PC-9 (cell line): ENCODE measurements at regions not wholly inside any gene's neighbourhood (a gene's known extent, or its start where the extent isn't known, plus 50 kb on each side); places are given as distances from the start of the nearest gene placed in this dataset.

Experiments
- BruUV-seq: library from RNA; stranded (reverse); fragments of 400-500 nt; replicated peaks from 2 replicates; lab custom pipeline; 2021; lab: Mats Ljungman, UMichigan
- CTCF ChIA-PET: fragments of 300-600 bp; sonication (Branson Sonifier 250); formaldehyde crosslinking; loops from one replicate; lab custom pipeline; 2022; ENCODE audit warnings: antibody characterized with exemption; lab: Charles Lee
- POLR2A ChIA-PET: fragments of 300-600 bp; sonication (Branson Sonifier 250); formaldehyde crosslinking; loops from one replicate; lab custom pipeline; 2022; ENCODE audit warnings: antibody characterized with exemption; ENCODE audit not compliant: unreplicated experiment; lab: Charles Lee
- DNase-seq, 2 experiments: peaks; one replicate each; pipeline versions ENCODE4 v3.0.0 to v3.0.0-alpha.2; 2015 to 2022; ENCODE audit warnings: mixed read lengths in 1 of 2
- H2AFZ ChIP-seq: fragments of 200-600 bp; sonication (generic); 2 replicates; pipeline ENCODE4 v1.8.1; 2017; ENCODE audit warnings: antibody characterized with exemption
- H3F3A ChIP-seq: fragments of 200-600 bp; sonication (generic); 2 replicates; pipeline ENCODE4 v1.8.1; 2017; ENCODE audit warnings: antibody characterized with exemption, mild to moderate bottlenecking, low read depth; ENCODE audit not compliant: insufficient read depth
- H3K27ac ChIP-seq: fragments of 200-600 bp; sonication (generic); 2 replicates; pipeline ENCODE4 v1.6.1; 2016; ENCODE audit warnings: mixed run types
- H3K27me3 ChIP-seq: fragments of 200-600 bp; sonication (generic); 2 replicates; pipeline ENCODE4 v1.6.1; 2016; ENCODE audit warnings: low read depth, mixed run types; ENCODE audit not compliant: insufficient read depth
- H3K36me3 ChIP-seq: fragments of 200-600 bp; sonication (generic); 2 replicates; pipeline ENCODE4 v1.6.1; 2016; ENCODE audit warnings: low read depth, mixed run types
- H3K4me1 ChIP-seq: fragments of 200-600 bp; sonication (generic); replicated peaks from 2 replicates; pipeline ENCODE4 v1.6.1; 2016; ENCODE audit warnings: mixed run types; ENCODE audit not compliant: insufficient read depth
- H3K4me2 ChIP-seq: fragments of 200-600 bp; sonication (generic); 2 replicates; pipeline ENCODE4 v1.6.1; 2017; ENCODE audit warnings: mixed run types
- H3K4me3 ChIP-seq: fragments of 200-600 bp; sonication (generic); 2 replicates; pipeline ENCODE4 v1.6.1; 2016; ENCODE audit warnings: mixed run types
- H3K79me2 ChIP-seq: fragments of 200-600 bp; sonication (generic); 2 replicates; pipeline ENCODE4 v1.6.1; 2017; ENCODE audit warnings: low read depth, mixed run types
- H3K9me2 ChIP-seq: fragments of 200-600 bp; sonication (generic); 2 replicates; pipeline ENCODE4 v1.8.1; 2017; ENCODE audit warnings: mild to moderate bottlenecking; ENCODE audit not compliant: insufficient read depth
- H3K9me3 ChIP-seq: fragments of 200-600 bp; sonication (generic); 2 replicates; pipeline ENCODE4 v1.8.1; 2016; ENCODE audit warnings: low read depth; ENCODE audit not compliant: insufficient read depth
- H4K20me1 ChIP-seq: fragments of 200-600 bp; sonication (generic); 2 replicates; pipeline ENCODE4 v1.8.1; 2017; ENCODE audit not compliant: insufficient read depth
- EZH2 ChIP-seq: fragments of 200-600 bp; sonication (generic); IDR thresholded peaks from 2 replicates; pipeline ENCODE4 v1.8.0; 2017; ENCODE audit warnings: antibody characterized with exemption, low read depth
- intact Hi-C: fragments of 100-400 bp; cut with micrococcal nuclease; formaldehyde crosslinking; loops from one replicate; pipeline ENCODE4 v1.10.0; 2022; ENCODE audit not compliant: unreplicated experiment
- TF ChIP-seq, protein P1 (sequence below): fragments of 200-600 bp; sonication (generic); conservative IDR thresholded peaks from 2 replicates; pipeline ENCODE4 v1.6.1; 2017; ENCODE audit warnings: mixed run types, antibody characterized with exemption, mild to moderate bottlenecking, moderate library complexity

DNA sequence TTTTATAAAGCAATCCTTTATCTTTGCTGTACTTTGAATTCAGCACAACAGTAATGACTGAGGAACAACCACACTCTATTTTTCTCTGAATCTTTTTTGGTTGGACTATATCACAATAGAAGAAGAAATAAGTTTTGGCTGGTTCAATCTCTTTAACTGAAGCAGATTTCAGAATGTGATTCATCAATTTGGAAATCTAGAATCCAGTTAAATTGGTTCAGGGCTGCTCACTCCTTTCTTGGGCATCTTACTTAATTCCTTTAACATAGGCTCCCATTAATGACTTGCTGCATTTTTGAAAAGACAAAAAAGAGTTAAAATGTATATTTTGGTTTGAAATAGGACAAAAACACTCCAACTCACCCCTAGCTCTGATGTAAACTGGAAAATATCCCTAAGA lies 688.3 kb upstream of the NECTIN3 start:
- intact Hi-C loops, result no loop called here

DNA sequence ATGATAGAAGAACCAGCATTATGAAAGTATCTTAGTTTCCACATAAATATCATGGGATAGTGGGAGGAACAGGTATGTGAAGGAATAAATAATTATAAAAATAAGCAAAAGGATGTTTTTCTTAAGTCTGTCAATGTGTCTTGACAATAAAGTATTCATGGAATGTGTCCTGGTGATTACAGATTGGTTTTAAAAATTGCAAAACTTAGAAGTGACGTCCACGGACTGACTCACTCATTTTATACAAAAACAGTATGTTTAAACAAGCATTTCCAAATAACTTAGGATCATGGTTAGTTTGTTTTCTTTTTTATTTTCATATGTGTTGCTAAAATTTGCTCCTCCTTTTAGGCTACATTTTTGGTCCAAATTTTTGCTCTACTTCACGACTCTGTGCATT lies 687.0 kb upstream of the NECTIN3 start:
- H3K4me3 ChIP-seq, result no peak overlapping the region
- H2AFZ ChIP-seq, result no peak overlapping the region
- no peak for DNase-seq
- no peaks in the 10 kb centered on the region for H3F3A ChIP-seq
- no peak overlapping the region for H3K27ac ChIP-seq
- H3K9me3 ChIP-seq, result no peaks in the 10 kb centered on the region
- no peaks in the 10 kb centered on the region for H3K36me3 ChIP-seq
- no peak overlapping the region for H3K4me2 ChIP-seq
- no peaks in the 10 kb centered on the region; the same call in none of the 2 replicates for H4K20me1 ChIP-seq
- H3K4me1 ChIP-seq, result no peaks in the 10 kb centered on the region
- H3K27me3 ChIP-seq, result no peaks in the 10 kb centered on the region
- BruUV-seq, result no TSS peak
- no peaks in the 10 kb centered on the region for H3K79me2 ChIP-seq
- intact Hi-C loops, result no loop called here
- H3K9me2 ChIP-seq, result no peaks in the 10 kb centered on the region
- TF ChIP-seq EZH2, result no peak
- TF ChIP-seq, protein P1, sequence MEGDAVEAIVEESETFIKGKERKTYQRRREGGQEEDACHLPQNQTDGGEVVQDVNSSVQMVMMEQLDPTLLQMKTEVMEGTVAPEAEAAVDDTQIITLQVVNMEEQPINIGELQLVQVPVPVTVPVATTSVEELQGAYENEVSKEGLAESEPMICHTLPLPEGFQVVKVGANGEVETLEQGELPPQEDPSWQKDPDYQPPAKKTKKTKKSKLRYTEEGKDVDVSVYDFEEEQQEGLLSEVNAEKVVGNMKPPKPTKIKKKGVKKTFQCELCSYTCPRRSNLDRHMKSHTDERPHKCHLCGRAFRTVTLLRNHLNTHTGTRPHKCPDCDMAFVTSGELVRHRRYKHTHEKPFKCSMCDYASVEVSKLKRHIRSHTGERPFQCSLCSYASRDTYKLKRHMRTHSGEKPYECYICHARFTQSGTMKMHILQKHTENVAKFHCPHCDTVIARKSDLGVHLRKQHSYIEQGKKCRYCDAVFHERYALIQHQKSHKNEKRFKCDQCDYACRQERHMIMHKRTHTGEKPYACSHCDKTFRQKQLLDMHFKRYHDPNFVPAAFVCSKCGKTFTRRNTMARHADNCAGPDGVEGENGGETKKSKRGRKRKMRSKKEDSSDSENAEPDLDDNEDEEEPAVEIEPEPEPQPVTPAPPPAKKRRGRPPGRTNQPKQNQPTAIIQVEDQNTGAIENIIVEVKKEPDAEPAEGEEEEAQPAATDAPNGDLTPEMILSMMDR, result no peak
- CTCF ChIA-PET, result no interaction called here
- POLR2A ChIA-PET, result interaction anchor here (0.6 kb wide), 1 partner anchor 166 kb away, joined by 6 read pairs; no protein-coding TSS in a partner anchor

More for the DNA sequence above, 688.3 kb upstream of the NECTIN3 start:
- BruUV-seq, result no TSS peak
- Histone ChIP-seq H3K36me3 (no peaks in the 10 kb centered on the region), H2AFZ (no peak overlapping the region), H3K4me2 (no peak overlapping the region), H3K4me1 (no peaks in the 10 kb centered on the region), H3K9me3 (no peaks in the 10 kb centered on the region), H3F3A (no peaks in the 10 kb centered on the region), H3K27me3 (no peaks in the 10 kb centered on the region), H3K79me2 (no peaks in the 10 kb centered on the region), H3K9me2 (no peaks in the 10 kb centered on the region), H4K20me1 (no peaks in the 10 kb centered on the region; the same call in none of the 2 replicates), H3K27ac (no peak overlapping the region), H3K4me3 (no peak overlapping the region)
- POLR2A ChIA-PET, result no interaction called here
- CTCF ChIA-PET, result no interaction called here
- no peak for DNase-seq
- no peak for TF ChIP-seq EZH2
- TF ChIP-seq, protein P1, result no peak

DNA sequence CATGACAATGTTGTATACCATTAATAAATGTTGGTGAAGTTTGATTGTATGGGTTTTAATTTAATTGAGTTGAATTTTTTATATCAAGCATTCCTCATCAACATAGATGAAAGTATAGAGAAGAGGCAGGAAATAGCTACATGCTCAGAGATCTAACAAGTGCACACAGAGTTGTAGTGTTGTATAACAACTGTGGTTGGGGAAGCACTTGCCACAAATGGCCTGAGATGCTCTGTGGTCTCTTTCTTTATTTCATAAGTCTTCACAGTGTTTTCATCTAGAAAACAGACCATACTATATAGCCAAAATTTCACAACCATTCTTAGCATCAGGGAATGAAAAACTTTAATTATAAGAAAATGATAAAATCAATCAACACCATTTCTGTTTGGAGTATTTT lies 682.6 kb upstream of the NECTIN3 start:
- CTCF ChIA-PET, result no interaction called here

More for the DNA sequence above, 682.6 kb upstream of the NECTIN3 start:
- H4K20me1 ChIP-seq, result no peaks in the 10 kb centered on the region; the same call in 1 of the 2 replicates
- H3K27me3 ChIP-seq, result no peaks in the 10 kb centered on the region
- no peaks in the 10 kb centered on the region for H3F3A ChIP-seq
- H3K4me3 ChIP-seq, result no peak overlapping the region
- H3K79me2 ChIP-seq, result no peaks in the 10 kb centered on the region
- POLR2A ChIA-PET, result no interaction called here
- TF ChIP-seq, protein P1, result no peak
- no peak for TF ChIP-seq EZH2
- intact Hi-C loops, result no loop called here
- H3K27ac ChIP-seq, result no peak overlapping the region
- H3K36me3 ChIP-seq, result no peaks in the 10 kb centered on the region
- DNase-seq, result no peak
- no TSS peak for BruUV-seq
- H3K9me2 ChIP-seq, result no peaks in the 10 kb centered on the region
- no peak overlapping the region for H2AFZ ChIP-seq
- H3K9me3 ChIP-seq, result no peaks in the 10 kb centered on the region
- H3K4me2 ChIP-seq, result no peak overlapping the region
- no peaks in the 10 kb centered on the region for H3K4me1 ChIP-seq
